ENCODE measurements at regions not wholly inside any gene's neighbourhood (a gene's known extent, or its start where the extent isn't known, plus 50 kb on each side); places are given as distances from the start of the nearest gene placed in this dataset.
A peak's percentile ranks its signal among the peaks of the same experiment; 100 is the strongest.

DNA sequence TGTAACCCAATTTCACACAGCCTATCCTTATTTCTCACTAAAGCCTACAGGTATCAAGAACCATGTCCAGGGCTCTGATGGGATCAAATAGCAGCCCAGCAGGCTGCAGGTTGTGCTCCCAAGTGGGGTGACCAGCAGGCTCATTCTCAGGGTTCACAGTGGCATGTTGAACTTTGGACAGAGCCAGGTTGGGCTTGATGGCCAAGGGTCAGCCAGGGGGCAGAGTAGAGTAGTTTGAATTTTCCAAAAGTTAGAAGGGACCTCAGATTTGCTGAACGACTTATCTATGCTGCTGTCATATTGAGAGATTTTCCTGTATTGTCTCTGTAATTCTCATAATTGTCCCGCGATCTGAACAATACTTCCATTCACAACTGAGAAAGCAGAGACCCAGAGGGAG, 310.8 kb upstream of the BOD1L1 start:
- H3K27ac ChIP-seq, result no peak overlapping the region
- H2AFZ ChIP-seq, result no peak overlapping the region
- H3K79me2 ChIP-seq, result no peaks in the 10 kb centered on the region
- no peak overlapping the region for H3K9ac ChIP-seq
- no peak overlapping the region for H3K4me2 ChIP-seq (ENCODE audit: low read length)
- H3K4me3 ChIP-seq (ENCODE audit: low read depth, low read length), result no peak overlapping the region
- no peaks in the 10 kb centered on the region for H3K36me3 ChIP-seq (ENCODE audit: control insufficient read depth, insufficient read depth, low read length)
- H3K9me3 ChIP-seq (ENCODE audit: control insufficient read depth, low read length), result no peaks in the 10 kb centered on the region
- TF ChIP-seq, protein P1, sequence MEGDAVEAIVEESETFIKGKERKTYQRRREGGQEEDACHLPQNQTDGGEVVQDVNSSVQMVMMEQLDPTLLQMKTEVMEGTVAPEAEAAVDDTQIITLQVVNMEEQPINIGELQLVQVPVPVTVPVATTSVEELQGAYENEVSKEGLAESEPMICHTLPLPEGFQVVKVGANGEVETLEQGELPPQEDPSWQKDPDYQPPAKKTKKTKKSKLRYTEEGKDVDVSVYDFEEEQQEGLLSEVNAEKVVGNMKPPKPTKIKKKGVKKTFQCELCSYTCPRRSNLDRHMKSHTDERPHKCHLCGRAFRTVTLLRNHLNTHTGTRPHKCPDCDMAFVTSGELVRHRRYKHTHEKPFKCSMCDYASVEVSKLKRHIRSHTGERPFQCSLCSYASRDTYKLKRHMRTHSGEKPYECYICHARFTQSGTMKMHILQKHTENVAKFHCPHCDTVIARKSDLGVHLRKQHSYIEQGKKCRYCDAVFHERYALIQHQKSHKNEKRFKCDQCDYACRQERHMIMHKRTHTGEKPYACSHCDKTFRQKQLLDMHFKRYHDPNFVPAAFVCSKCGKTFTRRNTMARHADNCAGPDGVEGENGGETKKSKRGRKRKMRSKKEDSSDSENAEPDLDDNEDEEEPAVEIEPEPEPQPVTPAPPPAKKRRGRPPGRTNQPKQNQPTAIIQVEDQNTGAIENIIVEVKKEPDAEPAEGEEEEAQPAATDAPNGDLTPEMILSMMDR (IDR thresholded peaks at IDR 0.05), result no peak
- H3K4me1 ChIP-seq, result peaks cover 7% of the 10 kb centered on the region
- H3K27me3 ChIP-seq (ENCODE audit: control insufficient read depth, insufficient read depth, low read length), result no peaks in the 10 kb centered on the region

DNA sequence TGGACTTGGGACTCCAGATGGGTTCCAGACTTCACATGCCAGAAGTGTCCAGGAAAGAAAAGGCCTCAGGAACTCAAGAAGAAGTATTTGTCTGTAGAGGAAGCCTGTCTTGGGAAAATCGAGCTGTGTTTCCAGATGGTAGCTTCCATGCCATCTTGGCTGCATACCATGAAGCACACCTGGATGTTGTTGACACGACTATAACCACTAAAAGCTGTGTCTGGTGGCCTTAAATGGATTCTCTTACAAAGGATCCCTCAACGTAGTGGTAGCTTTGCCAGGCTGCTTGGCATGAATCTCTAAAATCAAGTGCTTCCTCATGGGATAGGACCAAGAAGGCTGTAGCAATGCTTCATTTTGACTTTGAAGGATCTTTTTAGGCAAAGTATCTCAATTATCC, 313.4 kb upstream of the BOD1L1 start:
- Histone ChIP-seq H3K79me2 (no peaks in the 10 kb centered on the region), H3K4me2 (ENCODE audit: low read length) (no peak overlapping the region), H3K9ac (no peak overlapping the region), H3K27me3 (ENCODE audit: control insufficient read depth, insufficient read depth, low read length) (no peaks in the 10 kb centered on the region), H3K9me3 (ENCODE audit: control insufficient read depth, low read length) (no peaks in the 10 kb centered on the region), H3K36me3 (ENCODE audit: control insufficient read depth, insufficient read depth, low read length) (no peaks in the 10 kb centered on the region), H3K4me3 (ENCODE audit: low read depth, low read length) (no peak overlapping the region), H2AFZ (no peak overlapping the region), H3K4me1 (peaks cover 10% of the 10 kb centered on the region), H3K27ac (peak overlapping the region; percentile 70)
- TF ChIP-seq, protein P1 (IDR thresholded peaks at IDR 0.05), result no peak

DNA sequence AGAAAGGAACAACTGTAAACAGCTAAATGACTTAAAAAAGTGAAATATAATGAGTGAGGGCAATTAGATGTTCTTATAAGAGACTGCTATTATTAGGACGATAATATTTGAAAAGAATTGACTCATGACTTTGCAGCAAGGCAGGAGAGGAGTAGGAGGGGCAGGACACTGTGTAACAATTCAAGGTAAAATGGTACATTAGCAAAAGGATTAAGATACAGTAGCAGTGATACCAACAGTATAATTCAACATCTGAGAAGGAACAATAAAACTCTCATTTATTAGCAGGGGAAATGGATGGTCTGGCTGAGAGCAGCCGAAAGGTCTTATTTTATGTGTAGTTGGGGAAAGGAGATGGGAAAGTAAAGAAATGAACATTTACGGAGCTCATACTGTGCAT, 315.5 kb upstream of the BOD1L1 start:
- peak overlapping the region; percentile 70 for H3K27ac ChIP-seq
- no peak overlapping the region for H3K4me3 ChIP-seq (ENCODE audit: low read depth, low read length)
- TF ChIP-seq, protein P1 (IDR thresholded peaks at IDR 0.05), result no peak
- no peak overlapping the region for H2AFZ ChIP-seq
- no peaks in the 10 kb centered on the region for H3K27me3 ChIP-seq (ENCODE audit: control insufficient read depth, insufficient read depth, low read length)
- no peak overlapping the region for H3K4me2 ChIP-seq (ENCODE audit: low read length)
- no peaks in the 10 kb centered on the region for H3K79me2 ChIP-seq
- no peaks in the 10 kb centered on the region for H3K36me3 ChIP-seq (ENCODE audit: control insufficient read depth, insufficient read depth, low read length)
- H3K9ac ChIP-seq, result no peak overlapping the region
- H3K4me1 ChIP-seq, result peaks cover 12% of the 10 kb centered on the region
- H3K9me3 ChIP-seq (ENCODE audit: control insufficient read depth, low read length), result no peaks in the 10 kb centered on the region

DNA sequence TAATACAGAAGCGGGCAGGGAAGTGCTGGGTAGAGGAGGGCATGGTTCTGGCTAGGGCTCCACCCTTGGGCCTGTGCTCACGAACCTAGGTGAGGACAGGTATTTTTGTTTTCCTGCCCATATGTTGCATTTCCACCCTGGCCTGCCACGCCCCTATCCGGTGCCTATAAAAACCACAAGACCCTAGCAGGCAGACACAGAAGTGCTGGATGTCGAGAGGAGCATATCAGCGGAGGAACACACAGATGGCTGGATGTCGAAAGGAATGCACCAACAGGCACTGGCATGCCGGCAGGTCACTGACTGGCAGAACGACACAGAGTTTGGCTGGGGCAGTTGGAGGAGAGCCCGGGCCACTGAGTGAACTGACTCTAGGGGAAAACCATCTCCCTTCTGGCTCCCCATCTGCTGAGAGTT, 316.6 kb upstream of the BOD1L1 start:
- H3K4me3 ChIP-seq (ENCODE audit: low read depth, low read length), result no peak overlapping the region
- H3K4me2 ChIP-seq (ENCODE audit: low read length), result no peak overlapping the region
- peaks cover 16% of the 10 kb centered on the region for H3K4me1 ChIP-seq
- no peaks in the 10 kb centered on the region for H3K27me3 ChIP-seq (ENCODE audit: control insufficient read depth, insufficient read depth, low read length)
- H3K27ac ChIP-seq, result peak overlapping the region; percentile 70
- H3K79me2 ChIP-seq, result no peaks in the 10 kb centered on the region
- no peak overlapping the region for H3K9ac ChIP-seq
- no peaks in the 10 kb centered on the region for H3K9me3 ChIP-seq (ENCODE audit: control insufficient read depth, low read length)
- TF ChIP-seq, protein P1 (IDR thresholded peaks at IDR 0.05), result no peak
- H3K36me3 ChIP-seq (ENCODE audit: control insufficient read depth, insufficient read depth, low read length), result no peaks in the 10 kb centered on the region
- no peak overlapping the region for H2AFZ ChIP-seq

DNA sequence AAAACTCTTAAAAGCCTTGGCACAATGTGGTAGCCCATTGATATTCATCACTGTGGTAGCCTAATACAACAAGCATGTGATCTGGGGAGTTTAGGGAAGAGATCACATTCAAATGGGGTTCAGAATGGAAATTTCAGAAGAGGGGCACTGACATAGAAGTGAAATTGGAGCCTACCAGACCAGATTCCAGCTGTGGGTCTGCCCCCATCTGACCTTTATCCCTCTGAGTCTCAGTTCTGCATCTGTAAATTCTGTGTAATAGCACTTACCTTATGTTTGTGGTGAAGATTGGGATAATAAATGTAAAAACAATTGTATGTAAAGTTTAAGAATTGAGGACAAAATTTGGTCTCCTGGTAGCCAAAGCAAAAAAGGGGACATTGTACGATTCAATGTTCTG, 320.4 kb upstream of the BOD1L1 start:
- Histone ChIP-seq H3K4me1 (peaks cover 16% of the 10 kb centered on the region), H3K27me3 (ENCODE audit: control insufficient read depth, insufficient read depth, low read length) (no peaks in the 10 kb centered on the region), H2AFZ (no peak overlapping the region), H3K9ac (no peak overlapping the region), H3K27ac (peak overlapping the region; percentile 47), H3K4me2 (ENCODE audit: low read length) (no peak overlapping the region), H3K4me3 (ENCODE audit: low read depth, low read length) (no peak overlapping the region), H3K79me2 (no peaks in the 10 kb centered on the region), H3K36me3 (ENCODE audit: control insufficient read depth, insufficient read depth, low read length) (no peaks in the 10 kb centered on the region), H3K9me3 (ENCODE audit: control insufficient read depth, low read length) (no peaks in the 10 kb centered on the region)
- TF ChIP-seq, protein P1 (IDR thresholded peaks at IDR 0.05), result no peak
